ES-I3 (cell line): ENCODE measurements at regions not wholly inside any gene's neighbourhood (a gene's known extent, or its start where the extent isn't known, plus 50 kb on each side); places are given as distances from the start of the nearest gene placed in this dataset.
"Not testable (repeated sequence)": the region's sequence is repeated elsewhere in the genome, so short reads cannot be mapped to it uniquely, and the experiment has no call there.

ENCODE experiments used
- H3K36me3 ChIP-seq: 2 replicates; pipeline ENCODE4 v1.6.1; 2013; ENCODE audit warnings: mild to moderate bottlenecking, low read length, control low read depth, moderate library complexity; ENCODE audit not compliant: insufficient read depth
- H3K4me1 ChIP-seq: 2 replicates; pipeline ENCODE4 v1.6.1; 2013; ENCODE audit warnings: mild to moderate bottlenecking, control low read depth, low read length; ENCODE audit not compliant: insufficient read depth
- H3K9ac ChIP-seq: 2 replicates; pipeline ENCODE4 v1.6.1; 2013; ENCODE audit warnings: low read depth, mild to moderate bottlenecking, low read length, moderate library complexity
- H3K9me3 ChIP-seq: 2 replicates; pipeline ENCODE4 v1.6.1; 2013; ENCODE audit warnings: mild to moderate bottlenecking, low read length, moderate library complexity; ENCODE audit not compliant: control insufficient read depth, insufficient read depth

GRCh38 chrX:112577146-112577545 lies 102.6 kb downstream of the LHFPL1 start:
- peaks cover 6% of the 10 kb centered on the region; the same call in 1 of the 2 replicates for H3K4me1 ChIP-seq
- H3K9me3 ChIP-seq = peaks cover 5% of the 10 kb centered on the region
- H3K36me3 ChIP-seq = no peaks in the 10 kb centered on the region
- H3K9ac ChIP-seq = no peak overlapping the region

DNA sequence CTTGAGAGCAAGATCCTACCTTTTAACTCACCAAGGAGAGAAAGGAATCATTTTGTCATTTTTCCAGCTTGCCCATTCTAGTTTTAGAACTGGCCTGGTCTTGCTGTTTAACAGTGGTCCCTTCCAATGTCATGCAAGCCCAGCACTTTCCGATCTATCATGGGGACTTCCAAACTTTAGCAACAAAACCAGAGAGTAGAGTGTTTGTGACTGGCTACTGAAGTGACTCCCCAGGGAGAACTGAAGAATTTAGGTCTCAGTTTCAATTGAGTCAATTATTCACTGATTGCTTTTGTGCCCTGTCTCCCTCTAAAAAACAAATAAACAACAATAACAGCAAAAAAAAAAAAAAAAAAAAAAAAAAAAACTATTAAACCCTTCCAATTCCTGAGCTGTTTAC lies 108.3 kb downstream of the LHFPL1 start:
- Histone ChIP-seq H3K4me1 (peaks cover 12% of the 10 kb centered on the region; the same call in 1 of the 2 replicates), H3K36me3 (no peaks in the 10 kb centered on the region), H3K9me3 (peaks cover 6% of the 10 kb centered on the region)

GRCh38 chrX:112555831-112556230 lies 123.9 kb downstream of the LHFPL1 start:
- Histone ChIP-seq H3K4me1 (no peaks in the 10 kb centered on the region), H3K9me3 (no peaks in the 10 kb centered on the region; the same call in 1 of the 2 replicates), H3K36me3 (no peaks in the 10 kb centered on the region), H3K9ac (no peak overlapping the region)

More for the DNA sequence above, 108.3 kb downstream of the LHFPL1 start:
- H3K9ac ChIP-seq = no peak overlapping the region

- Histone ChIP-seq H3K9me3 (no peaks in the 10 kb centered on the region), H3K4me1 (no peaks in the 10 kb centered on the region), H3K9ac (no peak overlapping the region), H3K36me3 (no peaks in the 10 kb centered on the region)
Observed at GRCh38 chrX:112545051-112545450, 134.7 kb downstream of the LHFPL1 start.

DNA sequence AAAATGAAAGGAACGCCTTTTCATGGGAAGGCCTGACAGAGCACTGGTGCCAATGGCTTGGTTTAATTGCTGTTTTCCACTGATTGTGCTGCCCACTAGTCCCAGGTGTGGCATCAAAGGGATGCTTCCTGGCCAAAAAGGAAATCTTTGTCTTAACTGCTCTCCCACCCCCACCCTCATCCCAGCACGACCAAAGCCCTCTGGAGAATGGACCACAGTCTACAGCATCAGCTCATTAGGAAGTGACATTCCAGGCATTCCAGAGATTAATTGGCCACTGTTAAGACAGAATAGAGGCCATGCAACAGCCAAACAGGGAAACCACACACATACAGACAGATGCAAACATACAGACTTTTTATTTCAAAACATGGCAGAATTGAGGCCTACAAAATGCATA lies 143.2 kb downstream of the LHFPL1 start:
- Histone ChIP-seq H3K9ac (peak overlapping the region; percentile 27; the same call in 1 of the 2 replicates), H3K4me1 (peaks cover 23% of the 10 kb centered on the region), H3K9me3 (no peaks in the 10 kb centered on the region), H3K36me3 (no peaks in the 10 kb centered on the region)

DNA sequence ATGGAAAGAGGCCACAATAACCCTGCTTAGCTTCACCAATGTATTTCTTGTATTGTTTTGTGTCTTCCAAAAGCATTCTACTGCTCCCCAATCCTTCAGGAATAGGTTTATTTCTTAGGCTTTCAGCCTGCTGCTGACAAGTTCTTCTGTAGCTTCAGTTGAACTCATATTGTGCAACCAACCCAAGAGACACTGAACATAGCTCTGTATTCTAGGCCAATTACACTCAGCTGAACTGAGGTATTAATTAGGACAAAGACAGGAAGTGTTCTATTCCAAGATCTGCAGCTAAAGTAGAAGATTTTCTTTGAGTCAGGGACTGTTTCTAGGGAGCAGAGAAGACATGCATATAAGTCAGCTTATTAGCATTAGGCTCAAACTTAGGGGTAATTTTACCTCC lies 151.8 kb downstream of the LHFPL1 start:
- H3K4me1 ChIP-seq = no peaks in the 10 kb centered on the region
- peaks cover 7% of the 10 kb centered on the region for H3K9me3 ChIP-seq
- H3K9ac ChIP-seq = no peak overlapping the region
- no peaks in the 10 kb centered on the region; the same call in 1 of the 2 replicates for H3K36me3 ChIP-seq

DNA sequence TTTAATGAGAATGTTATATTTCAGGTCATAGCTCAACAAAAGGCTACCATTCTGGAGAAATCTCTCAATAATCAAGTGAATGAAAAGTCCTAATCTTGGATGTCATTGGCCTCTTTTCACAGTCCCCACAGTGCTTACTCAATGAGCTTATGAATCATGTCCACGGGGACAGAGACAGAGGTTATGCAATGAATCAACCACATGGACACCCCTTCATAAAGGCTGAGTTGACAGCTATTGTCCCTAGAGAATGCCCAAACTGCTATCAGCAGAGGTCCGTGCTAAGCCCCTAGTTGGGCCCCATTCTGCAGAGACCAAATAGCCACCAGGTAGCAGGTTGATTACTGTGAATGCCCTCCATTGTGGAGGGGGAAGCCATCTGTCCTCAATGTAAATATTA lies 158.1 kb downstream of the LHFPL1 start:
- Histone ChIP-seq H3K9me3 (no peaks in the 10 kb centered on the region; the same call in 1 of the 2 replicates), H3K36me3 (no peaks in the 10 kb centered on the region), H3K9ac (no peak overlapping the region), H3K4me1 (no peaks in the 10 kb centered on the region)

DNA sequence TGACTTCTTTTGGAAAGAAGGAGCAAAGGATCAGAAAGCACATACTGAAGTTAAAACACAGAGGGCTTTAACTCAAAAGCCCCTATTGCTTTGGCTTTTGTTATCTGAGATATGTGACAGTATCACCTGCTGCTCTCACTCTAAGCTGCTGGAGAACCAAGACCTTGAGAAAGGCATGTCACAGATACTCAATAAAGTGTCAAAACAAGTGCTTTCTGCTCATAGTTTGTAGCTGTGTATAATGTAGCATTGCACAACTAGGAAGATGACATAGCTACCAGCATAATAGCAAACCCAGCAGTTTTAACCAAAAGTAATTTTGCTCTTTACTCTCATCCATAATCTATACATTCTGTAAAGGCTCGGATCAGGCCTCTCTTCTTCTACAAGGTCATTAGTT lies 159.6 kb downstream of the LHFPL1 start:
- H3K9me3 ChIP-seq = peaks cover 5% of the 10 kb centered on the region

GRCh38 chrX:112513154-112513553 lies 166.6 kb downstream of the LHFPL1 start:
- Histone ChIP-seq H3K36me3 (no peaks in the 10 kb centered on the region), H3K9me3 (peaks cover 10% of the 10 kb centered on the region), H3K4me1 (peaks cover 11% of the 10 kb centered on the region), H3K9ac (no peak overlapping the region)

More for the DNA sequence above, 159.6 kb downstream of the LHFPL1 start:
- Histone ChIP-seq H3K9ac (no peak overlapping the region), H3K36me3 (no peaks in the 10 kb centered on the region), H3K4me1 (no peaks in the 10 kb centered on the region)

DNA sequence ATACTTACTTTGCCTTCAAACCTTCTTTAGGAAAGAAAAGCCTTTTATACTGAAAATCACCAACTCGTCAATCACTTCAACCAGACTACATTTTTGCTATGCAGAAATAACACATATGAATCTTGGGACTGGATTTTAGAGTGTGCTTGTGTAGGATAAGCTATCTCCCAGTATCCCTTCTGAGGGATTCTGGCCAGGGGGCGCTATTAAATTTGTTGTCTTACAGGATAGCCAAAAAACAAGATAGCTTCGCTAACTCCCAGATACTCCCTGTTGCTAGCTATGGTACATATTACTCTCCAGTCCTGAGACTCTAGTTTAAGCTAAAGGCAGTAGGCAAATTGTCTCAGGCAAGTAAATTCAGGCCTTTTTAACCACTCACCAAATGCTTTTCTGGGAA lies 167.2 kb downstream of the LHFPL1 start:
- H3K4me1 ChIP-seq = peaks cover 11% of the 10 kb centered on the region
- no peaks in the 10 kb centered on the region for H3K36me3 ChIP-seq
- peaks cover 10% of the 10 kb centered on the region for H3K9me3 ChIP-seq
- no peak overlapping the region for H3K9ac ChIP-seq

DNA sequence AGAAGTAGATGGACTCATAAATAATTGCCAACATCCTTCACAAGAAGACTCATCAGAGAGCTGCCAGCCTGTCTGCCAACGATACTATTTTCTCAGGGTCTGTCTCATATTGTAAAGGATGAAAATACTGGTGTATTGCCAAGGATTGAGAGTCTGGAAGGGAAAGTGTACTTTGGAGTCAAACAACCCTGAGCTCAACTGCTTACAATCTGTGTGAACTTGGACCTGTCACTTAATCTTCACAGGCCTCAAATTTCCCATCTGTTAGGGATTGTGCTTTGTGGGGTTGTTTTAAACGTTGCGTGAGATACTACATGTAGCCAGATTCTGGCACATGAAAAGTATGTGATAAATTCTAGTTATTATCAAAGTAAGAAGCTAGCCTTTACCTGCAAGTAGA lies 169.1 kb downstream of the LHFPL1 start:
- H3K9me3 ChIP-seq = peaks cover 10% of the 10 kb centered on the region
- H3K4me1 ChIP-seq = peaks cover 11% of the 10 kb centered on the region
- no peak overlapping the region for H3K9ac ChIP-seq

GRCh38 chrX:112477653-112478052 lies 202.1 kb downstream of the LHFPL1 start:
- Histone ChIP-seq H3K4me1 (no peaks in the 10 kb centered on the region), H3K36me3 (no peaks in the 10 kb centered on the region), H3K9me3 (peaks cover 7% of the 10 kb centered on the region; the same call in 1 of the 2 replicates)

More for the DNA sequence above, 169.1 kb downstream of the LHFPL1 start:
- no peaks in the 10 kb centered on the region for H3K36me3 ChIP-seq

DNA sequence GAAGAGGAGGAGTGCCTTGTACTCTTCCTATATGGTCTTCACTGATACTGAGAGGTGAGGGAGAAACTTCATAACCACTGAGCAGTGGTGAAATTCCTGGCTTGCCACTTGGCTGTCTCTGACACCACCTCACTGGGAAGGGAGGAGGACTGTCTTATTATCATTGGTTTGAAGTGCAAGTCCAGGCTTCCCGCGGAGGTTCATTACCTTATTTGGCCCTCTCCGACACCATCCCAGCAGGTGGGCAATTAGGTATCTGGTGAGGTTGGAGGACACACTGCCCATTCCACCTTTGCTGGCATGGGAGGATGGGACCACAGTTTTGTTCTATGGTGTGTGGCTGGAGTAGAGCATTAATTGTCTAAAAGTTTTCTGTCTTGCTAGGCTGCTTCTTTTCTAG lies 206.1 kb downstream of the LHFPL1 start:
- no peak overlapping the region for H3K9ac ChIP-seq
- 0 out of 2 replicates have a peak, but pooled peaks cover 3% of the 10 kb centered on the region for H3K9me3 ChIP-seq
- no peaks in the 10 kb centered on the region for H3K4me1 ChIP-seq
- H3K36me3 ChIP-seq = no peaks in the 10 kb centered on the region

More at GRCh38 chrX:112477653-112478052, 202.1 kb downstream of the LHFPL1 start:
- H3K9ac ChIP-seq = no peak overlapping the region

GRCh38 chrX:112470551-112470950 lies 209.2 kb downstream of the LHFPL1 start:
- H3K36me3 ChIP-seq = no peaks in the 10 kb centered on the region
- 0 out of 2 replicates have a peak, but pooled peaks cover 3% of the 10 kb centered on the region for H3K9me3 ChIP-seq

GRCh38 chrX:112461949-112462450 lies 217.7 kb downstream of the LHFPL1 start:
- H3K4me1 ChIP-seq, H3K9me3 ChIP-seq, H3K9ac ChIP-seq, H3K36me3 ChIP-seq: not testable (repeated sequence)

More at GRCh38 chrX:112470551-112470950, 209.2 kb downstream of the LHFPL1 start:
- no peak overlapping the region for H3K9ac ChIP-seq
- no peaks in the 10 kb centered on the region for H3K4me1 ChIP-seq
